ENCODE measurements at regions not wholly inside any gene's neighbourhood (a gene's known extent, or its start where the extent isn't known, plus 50 kb on each side); places are given as distances from the start of the nearest gene placed in this dataset.

GRCh38 chr2:221943076-221943810 is 355.6 kb downstream of the PAX3 start:
- TF ChIP-seq CTCF (IDR thresholded peaks at IDR 0.05), result no peak
- TF ChIP-seq POLR2A (IDR thresholded peaks at IDR 0.05), result no peak

Measured in tibial nerve (tissue), 3 donors.